ENCODE measurements at regions not wholly inside any gene's neighbourhood (a gene's known extent, or its start where the extent isn't known, plus 50 kb on each side); places are given as distances from the start of the nearest gene placed in this dataset.
"Not testable (repeated sequence)": the region's sequence is repeated elsewhere in the genome, so short reads cannot be mapped to it uniquely, and the experiment has no call there.

- Histone ChIP-seq H3K4me1 (no peaks in the 10 kb centered on the region), H3K9me3 (no peaks in the 10 kb centered on the region), H3K27ac (no peak overlapping the region), H3K27me3 (no peaks in the 10 kb centered on the region), H3K36me3 (no peaks in the 10 kb centered on the region), H3K4me3 (no peak overlapping the region)
- DNase-seq (ENCODE audit: low spot score): no peak
- no peak for TF ChIP-seq CTCF (IDR thresholded peaks at IDR 0.05)
Measured at GRCh38 chr5:163580516-163580915, 75.1 kb downstream of the MAT2B start.

GRCh38 chr5:163583491-163584153 is 78.2 kb downstream of the MAT2B start:
- H3K27ac ChIP-seq; H3K4me1 ChIP-seq; DNase-seq (ENCODE audit: low spot score); H3K36me3 ChIP-seq; H3K27me3 ChIP-seq; H3K4me3 ChIP-seq; H3K9me3 ChIP-seq: not testable (repeated sequence)

GRCh38 chr5:163585206-163585605 is 79.8 kb downstream of the MAT2B start:
- no peaks in the 10 kb centered on the region for H3K27me3 ChIP-seq
- no peaks in the 10 kb centered on the region for H3K36me3 ChIP-seq
- DNase-seq (ENCODE audit: low spot score): no peak
- no peak overlapping the region for H3K4me3 ChIP-seq
- H3K27ac ChIP-seq: no peak overlapping the region
- TF ChIP-seq CTCF (IDR thresholded peaks at IDR 0.05): no peak
- no peaks in the 10 kb centered on the region for H3K9me3 ChIP-seq
- no peaks in the 10 kb centered on the region for H3K4me1 ChIP-seq

GRCh38 chr5:163586531-163586956 is 81.1 kb downstream of the MAT2B start:
- Histone ChIP-seq H3K4me3 (no peak overlapping the region), H3K27me3 (no peaks in the 10 kb centered on the region), H3K4me1 (no peaks in the 10 kb centered on the region), H3K27ac (no peak overlapping the region), H3K9me3 (no peaks in the 10 kb centered on the region), H3K36me3 (no peaks in the 10 kb centered on the region)
- no peak for DNase-seq (ENCODE audit: low spot score)
- TF ChIP-seq CTCF (IDR thresholded peaks at IDR 0.05): no peak

GRCh38 chr5:163594951-163595350 is 89.5 kb downstream of the MAT2B start:
- no peak for TF ChIP-seq CTCF (IDR thresholded peaks at IDR 0.05)
- Histone ChIP-seq H3K27me3 (no peaks in the 10 kb centered on the region), H3K9me3 (peaks cover 0 to 4% of the 10 kb centered on the region in 2 donors), H3K4me1 (no peaks in the 10 kb centered on the region), H3K4me3 (no peak overlapping the region), H3K27ac (no peak overlapping the region), H3K36me3 (no peaks in the 10 kb centered on the region)
- no peak for DNase-seq (ENCODE audit: low spot score)

- Histone ChIP-seq H3K4me1 (no peaks in the 10 kb centered on the region), H3K27ac (no peak overlapping the region), H3K9me3 (peaks cover 0 to 4% of the 10 kb centered on the region in 2 donors), H3K4me3 (no peak overlapping the region), H3K27me3 (no peaks in the 10 kb centered on the region), H3K36me3 (no peaks in the 10 kb centered on the region)
- TF ChIP-seq CTCF (IDR thresholded peaks at IDR 0.05): no peak
- no peak for DNase-seq (ENCODE audit: low spot score)
Measured at GRCh38 chr5:163595932-163596607, 90.7 kb downstream of the MAT2B start.
